Loucy (cell line): ENCODE measurements at regions not wholly inside any gene's neighbourhood (a gene's known extent, or its start where the extent isn't known, plus 50 kb on each side); places are given as distances from the start of the nearest gene placed in this dataset.

Experiments used
- CTCF ChIP-seq: fragments of 200-600 bp; sonication (generic); conservative IDR thresholded peaks from 2 replicates; pipeline ENCODE4 v1.5.1; 2014; ENCODE audit warnings: mild to moderate bottlenecking, antibody characterized with exemption, low read length
- EZH2phosphoT487 ChIP-seq: fragments of 200-600 bp; IDR thresholded peaks from 2 replicates; pipeline ENCODE4 v1.6.1; 2018; ENCODE audit warnings: antibody characterized with exemption, mild to moderate bottlenecking, moderate library complexity, borderline replicate concordance

- no peak for TF ChIP-seq CTCF
- no peak for TF ChIP-seq EZH2phosphoT487
Observed at GRCh38 chr6:126133984-126134383, 147.6 kb downstream of the TRMT11 start.
